PC-3 (cell line): ENCODE measurements at regions not wholly inside any gene's neighbourhood (a gene's known extent, or its start where the extent isn't known, plus 50 kb on each side); places are given as distances from the start of the nearest gene placed in this dataset.

Experiments
- ATAC-seq: fragments of 200-7000 bp; cut with Tn5 transposase; 2 replicates; pipeline ENCODE4 v1.9.1; 2020; ENCODE audit warnings: mild to moderate bottlenecking, moderate library complexity
- BruUV-seq: library from RNA; stranded (reverse); fragments of 400-500 nt; replicated peaks from 2 replicates; lab custom pipeline; 2021; lab: Mats Ljungman, UMichigan
- CTCF ChIA-PET: fragments of 300-600 bp; sonication (Branson Sonifier 250); formaldehyde crosslinking; loops from one replicate; lab custom pipeline; 2022; ENCODE audit warnings: antibody characterized with exemption; lab: Charles Lee
- POLR2A ChIA-PET: fragments of 300-600 bp; sonication (Branson Sonifier 250); formaldehyde crosslinking; loops from one replicate; lab custom pipeline; 2022; ENCODE audit warnings: antibody characterized with exemption; ENCODE audit not compliant: unreplicated experiment; lab: Charles Lee
- DNase-seq: peaks from one replicate; pipeline ENCODE4 v3.0.0-alpha.2; 2015
- H2AFZ ChIP-seq: fragments of 300-600 bp; sonication (generic); 2 replicates; pipeline ENCODE4 v1.6.0; 2016; ENCODE audit warnings: antibody characterized with exemption, low read length
- H3F3A ChIP-seq: fragments of 300-600 bp; sonication (generic); one replicate; pipeline ENCODE4 v1.6.0; 2017; ENCODE audit warnings: antibody characterized with exemption, low read length, control low read depth, mild to moderate bottlenecking; ENCODE audit not compliant: unreplicated experiment
- H3K27ac ChIP-seq: fragments of 300-600 bp; sonication (generic); 2 replicates; pipeline ENCODE4 v1.5.1; 2016; ENCODE audit warnings: mild to moderate bottlenecking, low read length
- H3K27me3 ChIP-seq: fragments of 300-600 bp; sonication (generic); 2 replicates; pipeline ENCODE4 v1.6.1; 2016; ENCODE audit warnings: low read length, mixed read lengths
- H3K36me3 ChIP-seq: fragments of 300-600 bp; sonication (generic); 2 replicates; pipeline ENCODE4 v1.6.1; 2016; ENCODE audit warnings: low read depth, mixed run types, low read length, mixed read lengths
- H3K4me1 ChIP-seq: fragments of 300-600 bp; sonication (generic); 2 replicates; pipeline ENCODE4 v1.5.1; 2016; ENCODE audit warnings: low read length; ENCODE audit not compliant: insufficient read depth
- H3K4me2 ChIP-seq: fragments of 300-600 bp; sonication (generic); 2 replicates; pipeline ENCODE4 v1.6.0; 2016; ENCODE audit warnings: low read length
- H3K4me3 ChIP-seq: fragments of 300-600 bp; sonication (generic); 2 replicates; pipeline ENCODE4 v1.5.1; 2016; ENCODE audit warnings: mild to moderate bottlenecking, low read length, mixed read lengths
- H3K79me2 ChIP-seq: fragments of 300-600 bp; sonication (generic); 2 replicates; pipeline ENCODE4 v1.6.1; 2017; ENCODE audit warnings: low read length, mixed read lengths
- H3K9ac ChIP-seq: fragments of 300-600 bp; sonication (generic); 2 replicates; pipeline ENCODE4 v1.6.0; 2016; ENCODE audit warnings: mild to moderate bottlenecking, low read length
- H3K9me2 ChIP-seq: fragments of 300-600 bp; sonication (generic); replicated peaks from 2 replicates; pipeline ENCODE4 v1.6.1; 2016; ENCODE audit warnings: mixed run types, low read length, mixed read lengths
- H3K9me3 ChIP-seq: fragments of 300-600 bp; sonication (generic); 2 replicates; pipeline ENCODE4 v1.6.1; 2016; ENCODE audit warnings: low read length, mixed read lengths
- H4K20me1 ChIP-seq: fragments of 300-600 bp; sonication (generic); 2 replicates; pipeline ENCODE4 v1.6.1; 2016; ENCODE audit warnings: low read length, mixed read lengths
- EZH2 ChIP-seq: fragments of 300-600 bp; sonication (generic); IDR thresholded peaks from one replicate; pipeline ENCODE4 v1.6.1; 2017; ENCODE audit warnings: antibody characterized with exemption, mild to moderate bottlenecking, low read length; ENCODE audit not compliant: unreplicated experiment
- EZH2phosphoT487 ChIP-seq: fragments of 300-600 bp; sonication (generic); IDR thresholded peaks from 2 replicates; pipeline ENCODE4 v1.6.1; 2018; ENCODE audit warnings: mild to moderate bottlenecking, antibody characterized with exemption, low read length, borderline replicate concordance
- intact Hi-C: fragments of 100-400 bp; cut with micrococcal nuclease; formaldehyde crosslinking; loops from 2 replicates; pipeline ENCODE4 v1.9.0; 2023
- TF ChIP-seq, protein P1 (sequence below): fragments of 300-600 bp; sonication (generic); conservative IDR thresholded peaks from 2 replicates; pipeline ENCODE4 v1.5.1; 2017; ENCODE audit warnings: antibody characterized with exemption, low read depth, mild to moderate bottlenecking, low read length

- CTCF ChIA-PET = no interaction called here
- 0 out of 2 replicates have a peak, but pooled peaks cover 3% of the 10 kb centered on the region for H3K27me3 ChIP-seq
- no peak overlapping the region for H2AFZ ChIP-seq
- TF ChIP-seq, protein P1, sequence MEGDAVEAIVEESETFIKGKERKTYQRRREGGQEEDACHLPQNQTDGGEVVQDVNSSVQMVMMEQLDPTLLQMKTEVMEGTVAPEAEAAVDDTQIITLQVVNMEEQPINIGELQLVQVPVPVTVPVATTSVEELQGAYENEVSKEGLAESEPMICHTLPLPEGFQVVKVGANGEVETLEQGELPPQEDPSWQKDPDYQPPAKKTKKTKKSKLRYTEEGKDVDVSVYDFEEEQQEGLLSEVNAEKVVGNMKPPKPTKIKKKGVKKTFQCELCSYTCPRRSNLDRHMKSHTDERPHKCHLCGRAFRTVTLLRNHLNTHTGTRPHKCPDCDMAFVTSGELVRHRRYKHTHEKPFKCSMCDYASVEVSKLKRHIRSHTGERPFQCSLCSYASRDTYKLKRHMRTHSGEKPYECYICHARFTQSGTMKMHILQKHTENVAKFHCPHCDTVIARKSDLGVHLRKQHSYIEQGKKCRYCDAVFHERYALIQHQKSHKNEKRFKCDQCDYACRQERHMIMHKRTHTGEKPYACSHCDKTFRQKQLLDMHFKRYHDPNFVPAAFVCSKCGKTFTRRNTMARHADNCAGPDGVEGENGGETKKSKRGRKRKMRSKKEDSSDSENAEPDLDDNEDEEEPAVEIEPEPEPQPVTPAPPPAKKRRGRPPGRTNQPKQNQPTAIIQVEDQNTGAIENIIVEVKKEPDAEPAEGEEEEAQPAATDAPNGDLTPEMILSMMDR = no peak
- TF ChIP-seq EZH2 = no peak
- TF ChIP-seq EZH2phosphoT487 = no peak
- intact Hi-C loops = no loop called here
- no peaks in the 10 kb centered on the region for H3F3A ChIP-seq
- no TSS peak for BruUV-seq
- no peak overlapping the region for H3K9ac ChIP-seq
- no peak overlapping the region for H3K4me3 ChIP-seq
- H3K36me3 ChIP-seq = no peaks in the 10 kb centered on the region
- H3K4me2 ChIP-seq = no peak overlapping the region
- H3K9me3 ChIP-seq = no peaks in the 10 kb centered on the region
- no peaks in the 10 kb centered on the region for H4K20me1 ChIP-seq
- no peaks in the 10 kb centered on the region for H3K9me2 ChIP-seq
- DNase-seq (no peak), ATAC-seq (no peak)
- no peaks in the 10 kb centered on the region for H3K79me2 ChIP-seq
- POLR2A ChIA-PET = no interaction called here
- H3K4me1 ChIP-seq = no peaks in the 10 kb centered on the region
- H3K27ac ChIP-seq = no peak overlapping the region
Observed at GRCh38 chr1:60245324-60245723, 171.8 kb upstream of the C1orf87 start.

DNA sequence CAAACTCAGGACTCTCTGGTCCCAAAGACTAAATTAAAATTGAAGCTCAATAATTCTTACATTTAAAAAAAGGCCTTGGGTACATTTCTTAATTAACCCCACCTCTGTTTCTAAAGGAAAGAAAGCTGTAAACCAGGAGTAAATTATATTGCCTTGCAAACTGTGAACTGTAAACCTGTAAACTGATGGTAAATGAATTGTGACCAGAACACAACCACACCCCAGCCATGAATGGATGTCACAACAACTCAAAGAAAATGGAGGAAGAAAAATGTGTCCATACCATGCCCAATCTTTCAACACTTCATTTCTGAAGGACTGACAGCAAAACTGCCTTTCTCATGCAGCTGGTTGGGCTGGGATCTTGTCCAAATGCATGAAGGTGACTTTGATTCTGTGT is 171.3 kb upstream of the C1orf87 start:
- no peaks in the 10 kb centered on the region for H3F3A ChIP-seq
- H3K27me3 ChIP-seq = 0 out of 2 replicates have a peak, but pooled peaks cover 3% of the 10 kb centered on the region
- H3K27ac ChIP-seq = no peak overlapping the region
- no peaks in the 10 kb centered on the region for H3K4me1 ChIP-seq
- no peak overlapping the region for H3K4me2 ChIP-seq
- no peaks in the 10 kb centered on the region for H3K9me2 ChIP-seq
- no peak for DNase-seq
- no peaks in the 10 kb centered on the region for H4K20me1 ChIP-seq
- POLR2A ChIA-PET = no interaction called here
- CTCF ChIA-PET = no interaction called here
- no peak overlapping the region for H2AFZ ChIP-seq
- H3K79me2 ChIP-seq = no peaks in the 10 kb centered on the region
- H3K36me3 ChIP-seq = no peaks in the 10 kb centered on the region
- H3K9me3 ChIP-seq = no peaks in the 10 kb centered on the region
- ATAC-seq = no peak
- TF ChIP-seq, protein P1 = no peak
- TF ChIP-seq EZH2phosphoT487 = no peak
- H3K9ac ChIP-seq = no peak overlapping the region
- no TSS peak for BruUV-seq
- intact Hi-C loops = no loop called here
- no peak overlapping the region for H3K4me3 ChIP-seq

- BruUV-seq = no TSS peak
- Histone ChIP-seq H2AFZ (no peak overlapping the region), H3K36me3 (no peaks in the 10 kb centered on the region), H3K4me2 (no peak overlapping the region), H3K27me3 (peaks cover 10% of the 10 kb centered on the region; the same call in 1 of the 2 replicates), H3K9ac (no peak overlapping the region), H3F3A (no peaks in the 10 kb centered on the region), H3K9me2 (no peaks in the 10 kb centered on the region), H4K20me1 (no peaks in the 10 kb centered on the region), H3K79me2 (no peaks in the 10 kb centered on the region), H3K4me3 (no peak overlapping the region), H3K9me3 (no peaks in the 10 kb centered on the region), H3K27ac (no peak overlapping the region), H3K4me1 (no peaks in the 10 kb centered on the region)
- intact Hi-C loops = no loop called here
- ATAC-seq (no peak), DNase-seq (no peak)
- POLR2A ChIA-PET = no interaction called here
- TF ChIP-seq, protein P1 = no peak
- TF ChIP-seq EZH2 (no peak), EZH2phosphoT487 (no peak)
- CTCF ChIA-PET = no interaction called here
Observed at GRCh38 chr1:60235275-60235674, 161.7 kb upstream of the C1orf87 start.
